Ovary (tissue), 7 donors: ENCODE measurements at regions not wholly inside any gene's neighbourhood (a gene's known extent, or its start where the extent isn't known, plus 50 kb on each side); places are given as distances from the start of the nearest gene placed in this dataset.

Experiments used
- DNase-seq, 5 donors: peaks; one replicate each; pipeline ENCODE4 v3.0.0-alpha.2; 2019 to 2020
- H3K27ac ChIP-seq, 2 donors: fragments of 200-600 bp; one replicate each; pipeline versions ENCODE4 v1.5.1 to v1.8.0; 2019 to 2022
- H3K27me3 ChIP-seq: fragments of 200-600 bp; one replicate; pipeline ENCODE4 v1.8.0; 2022
- H3K36me3 ChIP-seq: fragments of 200-600 bp; sonication (generic); one replicate; pipeline ENCODE4 v1.5.1; 2019
- H3K4me1 ChIP-seq: one replicate; pipeline ENCODE4 v1.8.1; 2013; ENCODE audit warnings: mild to moderate bottlenecking, moderate library complexity; ENCODE audit not compliant: insufficient read depth
- H3K4me3 ChIP-seq: fragments of 200-600 bp; sonication (generic); one replicate; pipeline ENCODE4 v1.5.1; 2017
- H3K9me3 ChIP-seq, 2 donors: fragments of 200-600 bp in 1 of 2; sonication (generic) in 1 of 2; one replicate each; pipeline versions ENCODE4 v1.5.1 to v1.8.1; 2013 to 2019; ENCODE audit warnings: mild to moderate bottlenecking in 1 of 2, moderate library complexity in 1 of 2
- EP300 ChIP-seq: sonication (generic); formaldehyde crosslinking; IDR thresholded peaks from one replicate; pipeline ENCODE4 v1.6.1; 2017; ENCODE audit warnings: antibody characterized with exemption
- POLR2A ChIP-seq: fragments of 450-650 bp; IDR thresholded peaks from one replicate; pipeline ENCODE4 v1.6.1; 2017; ENCODE audit warnings: antibody characterized with exemption, mild to moderate bottlenecking, moderate library complexity
- WGBS, 3 donors: extraction: QIAGEN DNeasy Blood & Tissue Kit in 1 of 3; methylation state at CpG; one replicate each; pipeline versions ENCODE4 v1.1.5 to v1.1.7; 2013 to 2017; 5-methylcytosine and 5-hydroxymethylcytosine counted together
- intact Hi-C, 4 donors: fragments of 100-400 bp; cut with DNase I; formaldehyde crosslinking; loops; one replicate each; pipeline versions ENCODE4 v1.11.0 to v1.15.1; 2022 to 2023
- TF ChIP-seq, protein P1 (sequence below), 3 donors: fragments of 450-650 bp in 2 of 3; fragments of 200-600 bp in 1 of 3; IDR thresholded peaks; one replicate each; pipeline versions ENCODE4 v1.5.1 to v1.8.0; 2016 to 2022; ENCODE audit warnings: antibody characterized with exemption in 3 of 3, mild to moderate bottlenecking in 1 of 3
- donor health status: DM: no; HTN: no; CAD: no; lungs with moderate emphysema.
- donor health status: DM: no; HTN: no; CAD: no.
- donor health status: Bipolar disorder and iron deficiency.
- donor health status: DM: no; HTN: no; CAD: no.
- donor health status: DM: yes; HTN: yes; CAD: no.

DNA sequence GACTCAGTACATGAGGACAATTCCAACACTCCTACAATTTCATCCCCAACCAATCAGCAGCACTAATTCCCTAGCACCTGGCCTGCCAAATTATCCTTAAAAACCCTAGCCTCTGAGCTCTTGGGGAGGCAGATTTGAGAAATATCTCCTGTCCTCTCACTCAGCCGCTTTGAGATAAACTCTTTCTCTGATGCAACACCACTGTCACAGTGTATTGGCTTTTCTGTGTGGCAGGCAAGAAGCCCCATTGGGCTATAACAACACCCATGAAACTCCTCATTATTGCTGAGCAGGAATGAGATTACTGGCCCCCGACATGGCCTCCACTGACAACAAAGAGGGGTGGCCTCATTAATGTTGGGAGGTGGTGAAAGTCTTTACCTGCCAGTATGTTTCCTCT is 515.5 kb downstream of the HACE1 start:
- 86 to 88% (median 87%) methylated on average over 2 of the region's 2 CpGs for WGBS, 3 donors

DNA sequence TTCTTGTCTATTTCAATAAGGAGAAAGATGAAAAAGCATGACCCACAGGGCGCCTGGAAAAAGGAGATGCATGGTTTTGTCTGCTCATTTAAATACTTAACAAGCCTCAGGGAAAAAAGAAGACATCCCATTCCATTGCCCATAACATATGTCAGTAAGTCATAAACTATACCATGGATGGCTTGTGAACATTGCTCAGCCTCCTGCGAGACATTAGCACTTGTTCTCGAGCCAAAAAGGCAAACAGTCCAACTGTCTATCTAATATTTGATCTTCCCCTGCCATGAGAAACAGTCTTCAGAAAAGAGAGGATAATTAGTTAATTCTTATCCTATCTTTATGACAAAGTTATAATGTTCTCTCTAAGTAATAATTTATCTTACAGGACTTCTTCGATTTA is 527.4 kb downstream of the HACE1 start:
- Histone ChIP-seq H3K27ac (no peak overlapping the region), H3K4me1 (no peaks in the 10 kb centered on the region), H3K27me3 (no peaks in the 10 kb centered on the region), H3K9me3 (no peaks in the 10 kb centered on the region), H3K36me3 (no peaks in the 10 kb centered on the region), H3K4me3 (no peak overlapping the region)
- no peak for DNase-seq
- intact Hi-C loops = no loop called here
- TF ChIP-seq, protein P1, sequence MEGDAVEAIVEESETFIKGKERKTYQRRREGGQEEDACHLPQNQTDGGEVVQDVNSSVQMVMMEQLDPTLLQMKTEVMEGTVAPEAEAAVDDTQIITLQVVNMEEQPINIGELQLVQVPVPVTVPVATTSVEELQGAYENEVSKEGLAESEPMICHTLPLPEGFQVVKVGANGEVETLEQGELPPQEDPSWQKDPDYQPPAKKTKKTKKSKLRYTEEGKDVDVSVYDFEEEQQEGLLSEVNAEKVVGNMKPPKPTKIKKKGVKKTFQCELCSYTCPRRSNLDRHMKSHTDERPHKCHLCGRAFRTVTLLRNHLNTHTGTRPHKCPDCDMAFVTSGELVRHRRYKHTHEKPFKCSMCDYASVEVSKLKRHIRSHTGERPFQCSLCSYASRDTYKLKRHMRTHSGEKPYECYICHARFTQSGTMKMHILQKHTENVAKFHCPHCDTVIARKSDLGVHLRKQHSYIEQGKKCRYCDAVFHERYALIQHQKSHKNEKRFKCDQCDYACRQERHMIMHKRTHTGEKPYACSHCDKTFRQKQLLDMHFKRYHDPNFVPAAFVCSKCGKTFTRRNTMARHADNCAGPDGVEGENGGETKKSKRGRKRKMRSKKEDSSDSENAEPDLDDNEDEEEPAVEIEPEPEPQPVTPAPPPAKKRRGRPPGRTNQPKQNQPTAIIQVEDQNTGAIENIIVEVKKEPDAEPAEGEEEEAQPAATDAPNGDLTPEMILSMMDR (IDR thresholded peaks at IDR 0.05) = no peak
- TF ChIP-seq EP300 = no peak
- no peak for TF ChIP-seq POLR2A
- WGBS, 3 donors = 45 to 49% (median 46%) methylated on average over 4 of the region's 4 CpGs

More for the DNA sequence above, 515.5 kb downstream of the HACE1 start:
- H3K27me3 ChIP-seq = no peaks in the 10 kb centered on the region
- no peak for DNase-seq
- TF ChIP-seq EP300 (no peak), POLR2A (no peak)
- TF ChIP-seq, protein P1 (IDR thresholded peaks at IDR 0.05) = no peak
- no peaks in the 10 kb centered on the region for H3K4me1 ChIP-seq
- peaks cover 0 to 3% of the 10 kb centered on the region in 2 donors for H3K9me3 ChIP-seq
- no peak overlapping the region for H3K27ac ChIP-seq
- no peaks in the 10 kb centered on the region for H3K36me3 ChIP-seq
- intact Hi-C loops = no loop called here
- H3K4me3 ChIP-seq = no peak overlapping the region

DNA sequence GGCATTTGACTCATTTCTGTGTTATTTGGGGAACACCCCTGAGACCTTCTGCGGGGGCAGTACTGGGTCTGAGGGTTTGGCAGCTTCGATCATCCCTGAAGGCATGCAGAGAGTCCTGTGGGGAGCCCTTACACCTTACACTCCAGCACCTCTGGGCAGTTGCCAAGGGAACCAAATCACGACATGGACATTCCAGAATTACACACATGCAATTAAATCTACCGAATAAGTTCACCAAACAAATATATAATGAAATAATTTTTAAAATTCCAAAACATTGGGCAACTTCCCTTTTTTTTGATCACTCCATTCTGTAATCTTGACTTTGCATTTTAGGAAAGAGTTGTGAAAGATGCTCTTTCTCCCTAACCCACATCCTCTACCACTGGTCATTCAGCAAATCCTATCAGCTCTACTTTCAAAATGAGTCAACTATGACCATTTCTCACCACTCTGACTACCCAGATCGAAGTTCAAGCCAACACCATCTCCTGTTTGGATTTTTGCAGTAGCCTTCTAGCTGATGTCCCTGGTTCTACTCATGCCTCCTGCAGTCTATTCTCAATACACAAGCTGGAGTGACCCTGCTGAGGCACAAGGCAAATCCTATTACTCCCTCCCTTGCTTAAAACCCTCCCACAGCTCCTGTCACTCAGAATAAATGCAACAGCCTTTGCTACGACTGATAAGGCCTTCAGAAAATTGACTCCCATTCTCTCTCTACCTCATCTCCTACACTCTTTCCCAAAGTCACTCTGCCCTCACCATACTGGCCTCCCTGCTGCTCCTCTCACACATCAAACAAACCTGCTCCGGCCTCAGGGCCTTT is 533.3 kb downstream of the HACE1 start:
- WGBS, 3 donors = 43 to 54% (median 50%) methylated on average over 7 of the region's 7 CpGs
- H3K4me3 ChIP-seq = no peak overlapping the region
- no peaks in the 10 kb centered on the region for H3K9me3 ChIP-seq
- no peaks in the 10 kb centered on the region for H3K4me1 ChIP-seq
- H3K27ac ChIP-seq = no peak overlapping the region
- no peak for TF ChIP-seq POLR2A
- TF ChIP-seq, protein P1 (IDR thresholded peaks at IDR 0.05) = no peak
- TF ChIP-seq EP300 = no peak
- no peak for DNase-seq
- no peaks in the 10 kb centered on the region for H3K27me3 ChIP-seq
- no peaks in the 10 kb centered on the region for H3K36me3 ChIP-seq
- intact Hi-C loops = no loop called here

DNA sequence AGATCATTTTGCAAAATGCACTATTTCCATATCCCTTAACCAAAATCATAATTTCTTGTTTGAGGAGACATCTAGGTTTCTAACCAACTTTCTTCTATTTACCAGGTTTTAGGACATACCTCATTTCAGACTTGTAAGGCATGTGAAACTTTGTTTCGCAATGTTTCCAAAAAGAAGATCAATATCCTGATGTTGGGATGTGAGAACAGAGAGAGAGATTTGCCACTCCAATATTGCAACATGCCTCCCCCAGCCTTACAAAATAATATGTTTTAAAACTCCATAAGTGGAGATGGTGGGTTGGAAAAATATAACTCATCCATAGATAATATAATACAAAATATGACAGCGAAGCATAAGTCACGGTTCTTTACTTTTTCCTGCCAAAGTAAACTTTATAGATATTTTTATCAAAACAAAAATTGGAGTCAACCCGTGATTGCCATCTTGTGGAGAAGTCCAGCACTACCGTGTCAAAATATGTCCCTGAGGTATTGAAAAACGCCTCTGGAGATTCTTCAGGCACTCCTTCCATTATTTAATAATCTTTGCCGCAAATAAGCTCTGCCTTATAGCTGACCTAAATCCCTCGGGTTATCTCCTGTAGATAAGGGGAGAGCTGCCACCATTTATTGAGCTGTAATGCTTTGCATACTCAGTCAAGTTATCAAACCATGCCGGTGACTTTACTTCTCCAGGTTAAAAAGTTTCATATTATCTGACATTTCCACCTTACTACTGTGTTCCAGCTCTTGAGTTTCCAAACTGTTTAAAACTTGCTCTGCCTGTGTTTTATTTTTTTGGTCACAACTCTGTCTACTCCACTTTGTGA is 534.2 kb downstream of the HACE1 start:
- Histone ChIP-seq H3K4me1 (no peaks in the 10 kb centered on the region), H3K36me3 (no peaks in the 10 kb centered on the region), H3K4me3 (no peak overlapping the region), H3K27me3 (no peaks in the 10 kb centered on the region), H3K27ac (no peak overlapping the region), H3K9me3 (no peaks in the 10 kb centered on the region)
- TF ChIP-seq, protein P1 (IDR thresholded peaks at IDR 0.05) = no peak
- no peak for TF ChIP-seq EP300
- TF ChIP-seq POLR2A = no peak
- 5 to 11% (median 6%) methylated on average over 9 of the region's 9 CpGs for WGBS, 3 donors
- DNase-seq = no peak
- intact Hi-C loops = no loop called here
